Neural progenitor cell (in vitro differentiated cells): ENCODE measurements at regions not wholly inside any gene's neighbourhood (a gene's known extent, or its start where the extent isn't known, plus 50 kb on each side); places are given as distances from the start of the nearest gene placed in this dataset.

Source experiments
- DNase-seq: peaks from one replicate; pipeline ENCODE4 v3.0.0-alpha.2; 2016; ENCODE audit warnings: low spot score
- H2AFZ ChIP-seq: fragments of 200-600 bp; sonication (generic); replicated peaks from 2 replicates; pipeline ENCODE4 v1.6.1; 2016; ENCODE audit warnings: antibody characterized with exemption
- H3F3A ChIP-seq: fragments of 200-600 bp; sonication (generic); 2 replicates; pipeline ENCODE4 v1.6.1; 2016; ENCODE audit warnings: antibody characterized with exemption, low read depth
- H3K27ac ChIP-seq: fragments of 200-600 bp; sonication (generic); 2 replicates; pipeline ENCODE4 v1.5.1; 2016; ENCODE audit warnings: mild to moderate bottlenecking
- H3K27me3 ChIP-seq: fragments of 200-600 bp; sonication (generic); 2 replicates; pipeline ENCODE4 v1.6.1; 2016; ENCODE audit warnings: mild to moderate bottlenecking, moderate library complexity
- H3K36me3 ChIP-seq: fragments of 200-600 bp; sonication (generic); 2 replicates; pipeline ENCODE4 v1.5.1; 2016
- H3K4me1 ChIP-seq: fragments of 200-600 bp; sonication (generic); 2 replicates; pipeline ENCODE4 v1.6.1; 2016; ENCODE audit warnings: mixed run types
- H3K4me2 ChIP-seq: fragments of 200-600 bp; sonication (generic); 2 replicates; pipeline ENCODE4 v1.6.1; 2016
- H3K4me3 ChIP-seq: fragments of 200-600 bp; sonication (generic); 2 replicates; pipeline ENCODE4 v1.5.1; 2016
- H3K79me2 ChIP-seq: fragments of 200-600 bp; sonication (generic); 2 replicates; pipeline ENCODE4 v1.6.1; 2016; ENCODE audit warnings: low read depth
- H3K9ac ChIP-seq: fragments of 200-600 bp; sonication (generic); 2 replicates; pipeline ENCODE4 v1.6.1; 2016
- H3K9me3 ChIP-seq: fragments of 200-600 bp; sonication (generic); 2 replicates; pipeline ENCODE4 v1.5.1; 2016; ENCODE audit warnings: low read depth
- H4K20me1 ChIP-seq: fragments of 200-600 bp; sonication (generic); 2 replicates; pipeline ENCODE4 v1.6.1; 2016; ENCODE audit warnings: low read depth
- H3K27ac Mint-ChIP-seq: 3 replicates; pipeline ENCODE4 v1.8.0; 2021; ENCODE audit warnings: mixed read lengths
- H3K27me3 Mint-ChIP-seq: 2 replicates; pipeline ENCODE4 v1.8.0; 2022; ENCODE audit warnings: low read depth, mild to moderate bottlenecking, inconsistent platforms, moderate library complexity, mixed read lengths; ENCODE audit not compliant: insufficient read depth
- H3K36me3 Mint-ChIP-seq: 3 replicates; pipeline ENCODE4 v1.8.0; 2021; ENCODE audit warnings: mixed read lengths
- H3K4me1 Mint-ChIP-seq: 3 replicates; pipeline ENCODE4 v1.8.0; 2021; ENCODE audit warnings: mixed read lengths
- H3K4me3 Mint-ChIP-seq: 3 replicates; pipeline ENCODE4 v1.8.0; 2021; ENCODE audit warnings: mild to moderate bottlenecking, moderate library complexity, mixed read lengths
- H3K9me3 Mint-ChIP-seq: 3 replicates; pipeline ENCODE4 v1.8.0; 2020; ENCODE audit warnings: mixed read lengths
- CTCF ChIP-seq: fragments of 200-600 bp; sonication (generic); IDR thresholded peaks from 2 replicates; pipeline ENCODE4 v1.5.1; 2017; ENCODE audit warnings: antibody characterized with exemption, mild to moderate bottlenecking
- EZH2 ChIP-seq: fragments of 200-600 bp; sonication (generic); IDR thresholded peaks from 2 replicates; pipeline ENCODE4 v1.6.1; 2017; ENCODE audit warnings: antibody characterized with exemption, mild to moderate bottlenecking, moderate library complexity
- EZH2phosphoT487 ChIP-seq: fragments of 200-600 bp; sonication (generic); IDR thresholded peaks from 2 replicates; pipeline ENCODE4 v1.6.1; 2017; ENCODE audit warnings: antibody characterized with exemption

GRCh38 chr13:42671502-42671901 lies 97.5 kb downstream of the TNFSF11 start:
- Histone ChIP-seq H3K4me3 (no peak overlapping the region), H3K79me2 (no peaks in the 10 kb centered on the region), H3K36me3 (no peaks in the 10 kb centered on the region), H3K4me1 (no peaks in the 10 kb centered on the region), H2AFZ (peak overlapping the region; percentile 31), H3K27ac (no peak overlapping the region), H3F3A (no peaks in the 10 kb centered on the region), H3K9ac (no peak overlapping the region), H3K9me3 (no peaks in the 10 kb centered on the region), H3K4me2 (no peak overlapping the region), H3K27me3 (no peaks in the 10 kb centered on the region), H4K20me1 (no peaks in the 10 kb centered on the region)
- no peaks in the 10 kb centered on the region for H3K9me3 Mint-ChIP-seq
- no peaks in the 10 kb centered on the region for H3K4me1 Mint-ChIP-seq
- no peaks in the 10 kb centered on the region for H3K36me3 Mint-ChIP-seq
- peaks cover 2% of the 10 kb centered on the region for H3K27me3 Mint-ChIP-seq
- H3K4me3 Mint-ChIP-seq = no peak overlapping the region
- no peak overlapping the region for H3K27ac Mint-ChIP-seq
- TF ChIP-seq EZH2phosphoT487 (no peak), CTCF (no peak), EZH2 (no peak)
- no peak for DNase-seq

- Histone ChIP-seq H3F3A (no peaks in the 10 kb centered on the region), H3K4me2 (no peak overlapping the region), H3K79me2 (no peaks in the 10 kb centered on the region), H2AFZ (no peak overlapping the region), H3K27me3 (no peaks in the 10 kb centered on the region), H3K4me3 (no peak overlapping the region), H3K36me3 (no peaks in the 10 kb centered on the region), H4K20me1 (no peaks in the 10 kb centered on the region), H3K9ac (no peak overlapping the region), H3K4me1 (no peaks in the 10 kb centered on the region), H3K27ac (no peak overlapping the region), H3K9me3 (no peaks in the 10 kb centered on the region)
- Mint-ChIP-seq H3K4me1 (no peaks in the 10 kb centered on the region), H3K36me3 (no peaks in the 10 kb centered on the region), H3K27me3 (peaks cover 2% of the 10 kb centered on the region), H3K27ac (no peak overlapping the region), H3K9me3 (no peaks in the 10 kb centered on the region), H3K4me3 (no peak overlapping the region)
- TF ChIP-seq EZH2 (no peak), CTCF (no peak), EZH2phosphoT487 (no peak)
- no peak for DNase-seq
Measured at GRCh38 chr13:42673677-42674076, 99.7 kb downstream of the TNFSF11 start.

- H3K9ac ChIP-seq = no peak overlapping the region
- H3K79me2 ChIP-seq = no peaks in the 10 kb centered on the region
- Mint-ChIP-seq H3K27ac (no peak overlapping the region), H3K4me1 (no peaks in the 10 kb centered on the region), H3K36me3 (no peaks in the 10 kb centered on the region), H3K4me3 (no peak overlapping the region), H3K27me3 (peaks cover 3% of the 10 kb centered on the region), H3K9me3 (no peaks in the 10 kb centered on the region)
- no peaks in the 10 kb centered on the region for H3K4me1 ChIP-seq
- H3K36me3 ChIP-seq = no peaks in the 10 kb centered on the region
- no peaks in the 10 kb centered on the region for H3F3A ChIP-seq
- H3K27ac ChIP-seq = no peak overlapping the region
- H3K27me3 ChIP-seq = no peaks in the 10 kb centered on the region
- no peak for DNase-seq
- H4K20me1 ChIP-seq = no peaks in the 10 kb centered on the region
- H3K4me3 ChIP-seq = no peak overlapping the region
- H3K4me2 ChIP-seq = no peak overlapping the region
- no peak overlapping the region for H2AFZ ChIP-seq
- TF ChIP-seq CTCF (no peak), EZH2phosphoT487 (no peak), EZH2 (no peak)
- no peaks in the 10 kb centered on the region for H3K9me3 ChIP-seq
Measured at GRCh38 chr13:42680748-42681147, 100.6 kb upstream of the FAM216B start.
